ENCODE measurements at regions not wholly inside any gene's neighbourhood (a gene's known extent, or its start where the extent isn't known, plus 50 kb on each side); places are given as distances from the start of the nearest gene placed in this dataset.
"Not testable (repeated sequence)": the region's sequence is repeated elsewhere in the genome, so short reads cannot be mapped to it uniquely, and the experiment has no call there.

- no peak for DNase-seq
Measured at GRCh38 chr2:124967325-124967724, 942.2 kb downstream of the CNTNAP5 start.

- no peak for DNase-seq
Measured at GRCh38 chr2:124970030-124970429, 944.9 kb downstream of the CNTNAP5 start.

DNA sequence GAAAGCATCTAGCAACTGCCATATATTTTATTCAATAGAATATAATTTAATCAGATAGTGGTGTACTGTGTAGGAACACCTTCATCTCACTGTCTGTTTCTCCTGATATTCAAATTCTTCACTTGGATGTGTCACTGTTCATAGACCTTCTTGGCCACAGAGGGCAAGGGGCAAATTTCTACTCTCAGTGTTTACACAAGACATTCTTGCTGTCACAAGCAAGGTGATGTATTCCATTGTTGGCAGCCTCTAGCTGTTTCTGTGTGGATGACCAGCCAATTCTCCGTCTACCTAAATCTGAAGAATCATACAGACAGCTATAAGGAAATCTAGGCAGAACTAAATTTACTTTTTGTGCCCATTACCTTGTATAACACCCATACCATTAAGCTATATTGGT, 948.3 kb downstream of the CNTNAP5 start:
- no peak for DNase-seq

GRCh38 chr2:124975224-124975623, 950.1 kb downstream of the CNTNAP5 start:
- no peak for DNase-seq

DNA sequence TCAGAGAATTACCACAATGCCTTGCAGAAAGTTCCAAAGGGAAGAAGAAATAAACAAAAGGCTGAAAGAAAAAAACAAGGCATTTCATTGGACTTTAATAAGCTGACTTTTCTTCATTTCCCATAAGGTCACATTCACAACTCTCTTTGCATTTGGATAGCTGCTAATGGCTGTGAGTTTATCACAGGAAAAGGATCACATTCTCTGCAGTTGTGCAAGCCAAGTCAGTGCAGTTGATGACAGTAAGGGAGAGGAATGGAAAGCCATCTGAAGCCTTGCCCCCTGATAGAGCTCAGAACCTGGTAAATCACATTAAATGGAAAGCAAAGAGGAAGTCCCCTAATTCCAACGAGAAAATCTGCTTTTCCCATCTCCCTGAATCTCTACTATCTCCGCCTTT, 950.6 kb downstream of the CNTNAP5 start:
- no peak for DNase-seq

DNA sequence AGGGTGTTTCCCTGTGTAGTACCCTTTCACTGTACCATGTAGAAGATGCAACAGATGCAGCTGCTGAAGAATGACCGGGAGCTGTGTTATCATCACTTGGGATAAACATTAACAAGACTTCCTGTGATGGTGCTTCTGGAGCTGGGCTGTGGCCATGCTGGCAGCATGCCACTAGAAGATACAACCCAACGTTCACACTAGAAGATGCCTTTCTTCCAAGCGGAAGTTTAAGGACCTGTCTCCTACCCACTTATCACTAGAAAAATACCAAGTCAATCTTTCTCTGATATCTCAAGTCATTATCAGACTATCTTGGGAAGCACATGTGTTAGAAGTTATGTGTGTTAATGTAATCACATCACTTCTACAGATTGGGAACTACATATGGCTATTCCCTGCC, 953.5 kb downstream of the CNTNAP5 start:
- no peak for DNase-seq

DNA sequence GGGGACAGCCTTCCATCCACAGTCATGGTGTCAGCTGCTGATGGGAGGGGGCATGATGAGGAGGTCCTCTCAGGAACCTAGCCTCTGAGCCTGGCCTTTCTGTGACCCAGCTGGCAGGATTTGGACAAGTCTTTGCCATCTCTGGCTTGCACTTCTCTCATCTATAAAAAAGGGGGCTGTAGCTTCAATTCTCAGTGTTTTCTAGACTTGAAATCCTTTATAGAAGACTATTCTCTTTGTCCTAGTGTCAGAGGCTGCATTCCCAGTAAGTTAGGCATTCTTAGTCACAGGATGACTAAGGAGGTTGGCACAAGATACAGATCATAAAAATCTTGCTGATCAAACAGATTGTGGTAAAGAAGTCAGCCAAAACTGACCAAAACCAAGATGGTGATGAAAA, 958.5 kb downstream of the CNTNAP5 start:
- DNase-seq = no peak

- DNase-seq = no peak
Measured at GRCh38 chr2:124985270-124985669, 960.2 kb downstream of the CNTNAP5 start.

DNA sequence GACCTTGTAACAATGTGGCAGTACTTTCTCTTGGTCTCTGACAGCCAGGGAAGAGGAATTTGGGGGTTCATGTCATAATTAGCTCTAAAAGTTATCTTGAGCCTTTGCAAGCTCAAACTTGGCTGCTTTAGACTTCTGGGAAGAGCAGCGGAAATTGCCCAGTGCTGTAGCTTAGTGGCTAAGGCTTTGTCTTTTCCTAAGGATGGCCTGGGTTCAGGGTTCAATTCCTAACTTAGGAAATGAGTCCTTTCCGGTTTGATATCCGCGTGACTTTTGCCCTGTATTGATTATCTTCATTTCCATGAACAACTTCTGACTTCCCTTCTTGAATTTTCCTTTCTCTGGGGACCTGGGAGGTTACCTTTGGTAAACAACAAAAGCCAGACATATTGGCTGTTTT, 961.0 kb downstream of the CNTNAP5 start:
- no peak for DNase-seq

DNA sequence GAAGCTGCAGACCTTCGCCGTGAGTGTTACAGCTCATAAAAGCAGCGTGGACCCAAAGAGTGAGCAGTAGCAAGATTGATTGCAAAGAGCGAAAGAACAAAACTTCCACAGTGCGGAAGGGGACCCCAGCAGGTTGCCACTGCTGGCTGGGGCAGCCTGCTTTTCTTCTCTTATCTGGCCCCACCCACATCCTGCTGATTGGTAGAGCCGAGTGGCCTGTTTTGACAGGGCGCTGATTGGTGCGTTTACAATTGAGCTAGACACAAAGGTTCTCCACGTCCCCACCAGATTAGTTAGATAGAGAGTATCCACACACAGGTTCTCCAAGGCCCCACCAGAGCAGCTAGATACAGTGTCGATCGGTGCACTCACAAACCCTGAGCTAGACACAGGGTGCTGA, 961.8 kb downstream of the CNTNAP5 start:
- DNase-seq = not testable (repeated sequence)

GRCh38 chr2:124987436-124987835, 962.3 kb downstream of the CNTNAP5 start:
- not testable (repeated sequence) for DNase-seq

DNA sequence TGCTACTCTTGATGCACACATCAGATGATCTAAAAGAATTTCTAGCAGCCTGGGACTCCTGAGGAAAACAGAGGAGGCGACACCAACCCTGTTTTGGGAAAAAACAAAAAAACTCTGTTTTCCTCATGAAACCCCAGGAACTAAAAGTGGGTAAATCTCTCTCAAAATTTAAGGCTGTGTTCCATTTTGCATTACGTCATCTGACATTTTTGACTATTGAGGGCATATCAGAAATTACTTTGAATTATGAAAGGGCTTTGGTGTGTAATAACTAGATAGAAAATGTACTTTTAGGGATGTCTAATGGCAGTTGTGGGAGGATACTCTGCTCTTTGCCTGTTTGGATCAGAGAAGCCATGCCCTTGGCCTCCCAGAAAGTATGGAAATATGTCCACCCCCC, 963.0 kb downstream of the CNTNAP5 start:
- no peak for DNase-seq

GRCh38 chr2:124988794-124989193, 963.7 kb downstream of the CNTNAP5 start:
- DNase-seq = no peak

DNA sequence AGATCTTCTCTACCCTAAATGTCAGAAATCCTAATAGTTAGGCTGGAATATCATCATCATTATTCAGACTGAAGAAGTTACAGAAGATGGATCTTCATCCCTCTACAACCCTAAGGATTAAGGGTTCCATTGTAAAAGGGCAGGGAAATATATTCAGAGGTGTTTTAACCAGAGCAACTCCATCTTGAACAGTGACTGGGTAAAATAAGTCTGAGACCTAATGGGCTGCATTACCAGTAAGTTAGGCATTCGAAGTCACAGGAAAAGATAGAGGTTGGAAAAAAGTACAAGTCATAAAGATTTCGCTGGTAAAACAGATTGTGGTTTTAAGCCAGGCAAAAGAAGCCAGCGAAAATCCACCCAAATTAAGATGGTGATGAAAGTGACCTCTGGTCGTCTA, 968.7 kb downstream of the CNTNAP5 start:
- no peak for DNase-seq

GRCh38 chr2:124995185-124995912, 970.3 kb downstream of the CNTNAP5 start:
- DNase-seq = no peak

- DNase-seq = no peak
Measured at GRCh38 chr2:124996406-124996805, 971.3 kb downstream of the CNTNAP5 start.

DNA sequence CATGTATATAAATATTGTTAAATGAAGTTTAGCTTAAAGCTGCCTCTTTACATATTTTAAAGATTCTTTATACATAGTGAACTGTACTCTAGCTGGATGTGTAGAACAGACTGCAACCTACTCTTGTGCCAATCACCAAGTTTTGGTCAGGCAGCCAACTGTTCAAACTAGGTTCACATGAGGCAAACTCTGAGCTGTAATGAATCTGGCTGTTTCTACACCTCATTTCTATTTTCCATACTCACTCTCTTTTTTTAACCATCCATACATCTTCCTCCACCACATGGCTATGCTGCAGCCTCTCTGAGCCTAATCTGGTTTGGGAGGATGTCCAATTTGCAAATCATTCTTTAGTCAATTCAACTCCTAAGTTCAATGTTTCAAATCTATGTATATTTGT, 974.8 kb downstream of the CNTNAP5 start:
- no peak for DNase-seq

GRCh38 chr2:125004106-125004800, 979.2 kb downstream of the CNTNAP5 start:
- DNase-seq = no peak

DNA sequence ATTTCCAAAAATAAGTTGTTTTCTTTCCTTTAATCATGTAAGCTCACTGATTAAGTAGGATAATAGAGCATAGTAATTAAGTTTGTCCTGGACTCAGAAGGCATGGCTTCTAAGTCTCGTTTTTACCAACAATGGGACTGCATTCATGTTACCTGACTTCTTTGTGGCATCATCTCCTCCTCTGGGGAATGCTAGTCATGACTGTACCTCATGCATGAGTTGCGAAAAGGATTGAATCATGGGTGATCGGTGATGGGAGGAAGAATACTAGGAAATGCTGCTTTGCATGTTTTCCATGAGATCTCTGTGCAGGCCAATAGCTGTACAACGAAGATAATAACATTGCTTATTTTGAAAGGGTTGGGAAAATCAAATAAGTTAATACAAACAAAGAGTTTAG, 981.6 kb downstream of the CNTNAP5 start:
- no peak for DNase-seq

DNA sequence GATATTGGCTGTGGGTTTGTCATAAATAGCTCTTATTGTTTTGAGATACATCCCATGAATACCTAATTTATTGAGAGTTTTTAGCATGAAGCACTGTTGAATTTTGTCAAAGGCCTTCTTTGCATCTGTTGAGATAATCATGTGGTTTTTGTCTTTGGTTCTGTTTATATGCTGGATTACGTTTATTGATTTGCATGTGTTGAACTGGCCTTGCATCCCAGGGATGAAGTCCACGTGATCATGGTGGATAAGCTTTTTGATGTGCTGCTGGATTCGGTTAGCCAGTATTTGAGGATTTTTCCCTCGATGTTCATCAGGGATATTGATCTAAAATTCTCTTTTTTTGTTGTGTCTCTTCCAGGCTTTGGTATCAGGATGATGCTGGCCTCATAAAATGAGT, 1003.6 kb downstream of the CNTNAP5 start:
- not testable (repeated sequence) for DNase-seq

DNA sequence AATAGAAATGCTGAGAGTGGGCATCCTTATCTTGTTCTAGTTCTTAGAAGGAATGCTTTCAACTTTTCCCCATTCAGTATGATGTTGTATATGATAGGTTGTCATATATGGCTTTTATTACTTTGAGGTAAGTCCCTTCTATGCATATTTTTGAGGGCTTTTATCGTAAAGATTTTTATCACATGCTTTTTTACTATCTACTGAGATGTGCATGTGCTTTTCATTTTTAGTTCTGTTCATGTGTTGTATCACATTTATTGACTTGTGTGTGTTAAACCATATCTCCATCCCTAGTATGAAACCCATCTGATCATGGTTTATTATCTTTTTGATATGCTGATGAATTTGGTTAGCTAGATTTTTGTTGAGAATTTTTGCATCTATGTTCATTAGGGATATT, 1008.8 kb downstream of the CNTNAP5 start:
- DNase-seq = no peak

GRCh38 chr2:125037135-125037653, 1012.1 kb downstream of the CNTNAP5 start:
- no peak for DNase-seq

- no peak for DNase-seq
Measured at GRCh38 chr2:125041846-125042245, 1016.8 kb downstream of the CNTNAP5 start.

- no peak for DNase-seq
Measured at GRCh38 chr2:125042727-125043126, 1017.6 kb downstream of the CNTNAP5 start.

Measured in NCI-H2081 treated with DMSO at 0.1 percent for 48 hours (cell line).